ENCODE measurements at regions not wholly inside any gene's neighbourhood (a gene's known extent, or its start where the extent isn't known, plus 50 kb on each side); places are given as distances from the start of the nearest gene placed in this dataset.
"Not testable (repeated sequence)": the region's sequence is repeated elsewhere in the genome, so short reads cannot be mapped to it uniquely, and the experiment has no call there.

DNA sequence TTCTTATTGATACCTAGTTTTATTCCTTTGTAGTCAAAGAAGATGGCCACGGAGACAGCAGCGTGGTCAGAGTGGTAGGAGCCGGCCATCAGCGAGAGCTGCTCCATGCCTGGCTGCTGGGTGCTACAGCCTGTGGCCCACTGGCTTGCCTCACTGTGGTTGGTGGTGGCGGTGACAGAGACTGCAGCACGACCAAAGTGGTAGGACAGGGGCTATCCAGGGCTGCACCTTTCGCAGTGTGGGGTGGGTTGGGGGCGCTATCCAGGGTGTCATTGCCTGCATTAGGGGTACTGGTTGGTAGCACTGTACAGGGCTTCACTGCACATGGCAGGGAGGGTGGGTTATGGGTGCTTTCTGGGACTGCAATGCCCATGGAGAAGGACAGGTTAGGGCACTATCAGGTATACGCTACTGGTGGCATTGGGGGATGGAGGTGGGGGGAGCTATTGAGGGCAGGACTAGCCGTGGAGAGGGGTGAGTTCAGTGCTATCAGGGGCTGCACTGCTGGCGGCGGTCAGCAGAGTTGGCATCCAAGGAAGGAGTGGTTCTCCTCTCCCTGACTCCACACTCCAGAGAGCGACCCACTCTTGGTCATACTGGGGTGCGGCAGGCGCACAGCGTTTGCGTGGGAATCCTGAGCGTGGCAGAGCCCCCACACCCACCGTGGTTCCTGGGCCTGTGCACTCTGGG lies 241.1 kb downstream of the GOLGA6L6 start:
- TF ChIP-seq, protein P1, sequence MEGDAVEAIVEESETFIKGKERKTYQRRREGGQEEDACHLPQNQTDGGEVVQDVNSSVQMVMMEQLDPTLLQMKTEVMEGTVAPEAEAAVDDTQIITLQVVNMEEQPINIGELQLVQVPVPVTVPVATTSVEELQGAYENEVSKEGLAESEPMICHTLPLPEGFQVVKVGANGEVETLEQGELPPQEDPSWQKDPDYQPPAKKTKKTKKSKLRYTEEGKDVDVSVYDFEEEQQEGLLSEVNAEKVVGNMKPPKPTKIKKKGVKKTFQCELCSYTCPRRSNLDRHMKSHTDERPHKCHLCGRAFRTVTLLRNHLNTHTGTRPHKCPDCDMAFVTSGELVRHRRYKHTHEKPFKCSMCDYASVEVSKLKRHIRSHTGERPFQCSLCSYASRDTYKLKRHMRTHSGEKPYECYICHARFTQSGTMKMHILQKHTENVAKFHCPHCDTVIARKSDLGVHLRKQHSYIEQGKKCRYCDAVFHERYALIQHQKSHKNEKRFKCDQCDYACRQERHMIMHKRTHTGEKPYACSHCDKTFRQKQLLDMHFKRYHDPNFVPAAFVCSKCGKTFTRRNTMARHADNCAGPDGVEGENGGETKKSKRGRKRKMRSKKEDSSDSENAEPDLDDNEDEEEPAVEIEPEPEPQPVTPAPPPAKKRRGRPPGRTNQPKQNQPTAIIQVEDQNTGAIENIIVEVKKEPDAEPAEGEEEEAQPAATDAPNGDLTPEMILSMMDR (IDR thresholded peaks at IDR 0.05), result not testable (repeated sequence)
- not testable (repeated sequence) for TF ChIP-seq RCOR1 (IDR thresholded peaks at IDR 0.05; ENCODE audit: low read depth, low read length); SREBF2 (IDR thresholded peaks at IDR 0.05); SMC3 (IDR thresholded peaks at IDR 0.05)

Measured in A549 (cell line).